ENCODE measurements at regions not wholly inside any gene's neighbourhood (a gene's known extent, or its start where the extent isn't known, plus 50 kb on each side); places are given as distances from the start of the nearest gene placed in this dataset.
"Not testable (repeated sequence)": the region's sequence is repeated elsewhere in the genome, so short reads cannot be mapped to it uniquely, and the experiment has no call there.

DNA sequence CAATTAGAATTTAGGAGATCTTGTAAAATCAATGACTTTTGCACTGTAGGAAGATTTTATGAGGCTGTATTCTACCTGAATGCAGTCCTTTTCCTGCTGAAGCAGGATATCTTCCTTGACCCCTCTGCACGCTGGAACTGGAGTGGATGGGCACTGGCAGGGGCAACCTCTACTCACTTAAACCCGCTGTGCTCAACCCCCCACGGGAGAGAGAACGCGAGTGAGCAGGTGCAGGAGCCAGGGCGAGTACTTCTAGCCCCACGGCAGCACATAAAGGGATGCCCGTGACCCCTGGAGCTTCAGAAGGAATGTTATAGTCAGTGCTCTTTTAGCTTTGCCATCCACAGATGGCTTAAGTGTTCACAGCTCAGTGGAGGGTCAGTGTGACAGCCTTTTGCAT, 1144.8 kb downstream of the EPHA7 start:
- DNase-seq (ENCODE audit: low spot score): no peak

DNA sequence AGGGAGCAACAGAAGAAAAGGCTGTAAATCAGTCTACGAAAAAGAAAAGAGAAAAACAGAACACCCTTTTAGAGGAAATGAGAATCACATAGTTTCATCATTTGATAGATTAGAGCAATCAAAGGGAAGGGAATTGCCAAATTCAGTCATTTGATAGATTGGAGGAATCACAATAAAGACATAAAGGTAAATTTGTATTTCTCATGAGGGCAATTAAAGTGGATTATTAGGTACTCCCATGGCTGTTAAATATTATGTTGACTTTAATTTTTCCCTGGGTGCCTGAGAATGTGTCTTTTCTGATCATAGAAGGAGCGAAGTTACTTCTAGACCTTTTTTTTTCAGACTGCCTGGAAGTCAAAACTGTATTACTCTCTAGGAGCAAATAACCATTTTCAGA, 1145.7 kb downstream of the EPHA7 start:
- no peak for DNase-seq (ENCODE audit: low spot score)

- no peak for DNase-seq (ENCODE audit: low spot score)
Observed at GRCh38 chr6:92271091-92271490, 1148.3 kb downstream of the EPHA7 start.

- DNase-seq (ENCODE audit: low spot score): no peak
Observed at GRCh38 chr6:92270365-92270764, 1149.0 kb downstream of the EPHA7 start.

DNA sequence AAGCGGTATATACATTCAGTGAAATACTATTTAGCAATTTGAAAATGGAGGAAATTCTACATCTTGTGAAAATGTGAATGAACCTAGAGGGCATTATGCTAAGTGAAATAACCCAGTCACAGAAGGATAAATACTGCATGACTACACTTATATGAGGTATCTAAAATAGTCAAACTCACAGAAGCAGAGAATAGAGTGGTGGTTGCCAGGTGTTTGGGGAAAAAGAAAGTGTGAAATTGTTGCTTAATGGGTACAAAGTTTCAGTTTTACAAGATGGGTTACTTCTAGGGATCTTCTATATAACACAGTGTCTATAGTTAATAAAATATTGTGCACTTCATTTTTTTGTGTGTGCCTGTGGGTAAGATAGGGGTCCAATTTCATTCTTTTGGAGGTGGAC, 1152.0 kb downstream of the EPHA7 start:
- DNase-seq (ENCODE audit: low spot score): no peak

GRCh38 chr6:92263864-92264263, 1155.5 kb downstream of the EPHA7 start:
- no peak for DNase-seq (ENCODE audit: low spot score)

GRCh38 chr6:92259171-92259570, 1160.2 kb downstream of the EPHA7 start:
- DNase-seq (ENCODE audit: low spot score): no peak

DNA sequence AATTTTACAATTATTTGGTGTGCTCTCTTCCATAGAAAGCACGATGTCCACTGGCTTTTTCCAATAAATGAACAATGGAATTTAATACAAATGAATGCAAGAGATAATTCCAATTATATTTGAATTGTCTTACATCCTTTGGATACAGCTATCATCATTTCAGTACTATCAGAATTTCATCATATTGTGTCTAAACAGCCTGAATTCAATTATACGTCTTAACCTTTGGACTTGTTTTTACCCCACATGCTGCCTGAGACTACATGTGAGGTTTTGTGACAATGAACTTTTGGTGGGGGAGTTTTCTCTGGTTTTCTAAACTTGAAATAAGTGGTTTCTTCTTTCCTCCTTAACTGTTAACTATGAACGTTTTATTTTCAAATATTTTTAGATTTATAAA, 1176.0 kb downstream of the EPHA7 start:
- DNase-seq (ENCODE audit: low spot score): no peak

GRCh38 chr6:92231171-92231701, 1188.1 kb downstream of the EPHA7 start:
- no peak for DNase-seq (ENCODE audit: low spot score)

- DNase-seq (ENCODE audit: low spot score): not testable (repeated sequence)
Observed at GRCh38 chr6:92219987-92220386, 1199.4 kb downstream of the EPHA7 start.

DNA sequence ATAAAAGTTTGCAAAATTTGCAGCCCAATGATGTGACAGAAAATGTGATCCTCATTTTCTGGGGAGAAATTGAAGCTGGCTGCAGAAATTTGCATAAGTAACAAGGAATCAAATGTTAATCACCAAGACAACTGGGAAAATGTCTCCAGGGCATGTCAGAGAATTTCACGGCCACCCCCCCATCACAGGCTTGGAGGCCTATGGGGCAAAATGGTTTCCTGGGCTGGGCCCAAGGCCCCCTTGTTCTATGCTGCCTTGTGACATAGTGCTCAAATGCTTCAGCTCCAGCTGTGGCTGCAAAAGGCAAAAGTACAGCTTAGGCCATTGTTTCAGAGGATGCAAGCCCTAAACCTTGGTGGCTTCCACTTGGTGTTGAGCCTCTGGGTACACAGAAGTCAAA, 1202.6 kb downstream of the EPHA7 start:
- no peak for DNase-seq (ENCODE audit: low spot score)

- no peak for DNase-seq (ENCODE audit: low spot score)
Observed at GRCh38 chr6:92201618-92202017, 1217.7 kb downstream of the EPHA7 start.

DNA sequence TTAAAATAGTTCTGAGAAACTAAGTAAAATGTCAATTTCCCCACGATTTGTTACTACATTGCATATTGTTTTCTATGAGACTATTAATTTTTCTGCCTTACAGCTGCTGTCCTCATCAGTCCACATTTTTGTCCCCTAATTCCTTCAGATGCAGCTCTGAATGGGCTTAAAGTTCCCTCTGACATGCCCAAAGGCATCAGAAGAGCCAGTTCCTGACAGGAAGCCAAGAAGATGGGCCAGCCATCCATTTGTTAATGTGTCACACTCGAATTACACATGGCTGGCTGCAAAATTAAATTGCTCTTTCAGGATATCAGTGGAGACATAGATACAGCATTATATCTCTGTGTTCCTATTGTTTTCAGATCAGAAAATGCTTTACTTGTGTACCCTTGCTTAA, 1223.0 kb downstream of the EPHA7 start:
- DNase-seq (ENCODE audit: low spot score): no peak

GRCh38 chr6:92195796-92196195, 1223.6 kb downstream of the EPHA7 start:
- no peak for DNase-seq (ENCODE audit: low spot score)

DNA sequence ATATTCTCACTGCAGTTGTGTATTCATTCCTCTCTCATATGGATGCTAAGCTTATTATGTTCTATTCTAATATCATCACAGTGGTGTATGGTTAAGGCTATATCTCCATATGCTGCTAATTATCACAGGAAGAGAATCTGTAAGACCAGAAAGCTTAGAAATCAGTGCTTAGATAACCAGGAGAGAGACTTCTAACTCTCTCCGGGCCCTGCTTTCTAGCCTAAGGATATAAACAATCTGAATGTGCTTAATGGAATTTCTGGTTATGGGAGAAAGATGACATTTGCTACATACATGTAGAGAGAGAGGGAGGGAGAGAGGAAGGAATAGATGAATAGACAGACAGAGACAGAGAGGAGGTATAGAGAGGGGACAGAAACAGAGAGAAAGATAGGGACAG, 1231.3 kb downstream of the EPHA7 start:
- no peak for DNase-seq (ENCODE audit: low spot score)

- DNase-seq (ENCODE audit: low spot score): no peak
Observed at GRCh38 chr6:92184933-92185332, 1234.4 kb downstream of the EPHA7 start.

DNA sequence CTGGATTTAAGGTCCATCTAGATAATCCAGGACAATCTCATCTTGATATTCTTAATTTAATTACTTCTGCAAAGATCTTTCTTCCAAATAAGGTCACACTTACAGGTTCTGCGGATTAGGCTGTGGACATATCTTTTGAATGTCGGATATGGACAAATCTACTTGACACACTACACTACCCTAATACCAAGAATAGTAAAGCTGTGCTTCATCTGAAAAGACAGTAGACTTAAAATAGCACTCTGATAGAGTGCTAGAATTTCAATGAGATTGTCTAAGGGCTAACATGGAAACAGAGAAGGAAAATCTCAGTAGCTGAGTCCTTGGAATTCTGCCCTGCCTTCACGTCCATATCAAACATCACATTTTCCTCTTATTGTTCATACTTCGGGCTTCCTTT, 1238.0 kb downstream of the EPHA7 start:
- DNase-seq (ENCODE audit: low spot score): no peak

GRCh38 chr6:92180090-92180489, 1239.3 kb downstream of the EPHA7 start:
- DNase-seq (ENCODE audit: low spot score): no peak

DNA sequence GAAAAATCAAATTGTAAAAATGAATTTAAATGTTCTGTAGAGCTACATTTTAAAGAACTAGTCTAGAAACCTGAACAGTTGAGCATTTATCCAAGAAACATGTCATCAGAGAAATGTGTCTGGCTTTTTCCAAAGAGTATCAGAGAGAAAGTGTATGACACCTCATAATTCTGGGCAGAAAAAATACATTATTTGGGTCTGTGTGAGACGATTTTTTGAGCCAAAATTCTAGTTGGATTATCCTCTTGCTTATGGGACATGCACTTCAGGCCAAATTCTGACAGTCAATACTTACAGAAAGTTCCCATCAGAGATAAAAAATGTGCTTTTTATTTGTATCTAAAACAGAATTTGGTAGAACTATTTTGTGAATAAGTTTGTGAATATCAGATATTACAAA, 1242.7 kb downstream of the EPHA7 start:
- no peak for DNase-seq (ENCODE audit: low spot score)

GRCh38 chr6:92174398-92175073, 1244.8 kb downstream of the EPHA7 start:
- no peak for DNase-seq (ENCODE audit: low spot score)

DNA sequence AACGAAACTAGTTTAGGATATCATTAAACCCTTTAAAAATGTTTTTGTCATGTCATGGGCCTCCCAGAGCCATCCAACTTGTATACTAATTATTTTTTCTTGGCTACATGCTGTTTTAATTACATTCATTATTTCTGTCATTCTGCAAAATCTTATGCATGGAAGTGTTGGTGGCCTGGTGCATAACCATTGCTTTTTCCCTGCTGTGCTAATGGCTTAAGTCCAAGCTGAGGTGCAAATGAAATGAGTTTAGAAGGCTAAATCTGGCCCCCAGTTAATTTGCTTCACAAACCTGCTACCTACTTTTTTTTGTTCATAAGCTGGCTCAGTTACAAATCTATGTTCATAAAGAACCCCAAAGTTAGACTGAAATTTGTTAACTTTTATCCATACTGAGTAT, 1249.9 kb downstream of the EPHA7 start:
- DNase-seq (ENCODE audit: low spot score): no peak

GRCh38 chr6:92166666-92167065, 1252.7 kb downstream of the EPHA7 start:
- no peak for DNase-seq (ENCODE audit: low spot score)

GRCh38 chr6:92161953-92162352, 1257.4 kb downstream of the EPHA7 start:
- DNase-seq (ENCODE audit: low spot score): no peak

- DNase-seq (ENCODE audit: low spot score): no peak
Observed at GRCh38 chr6:92160226-92160625, 1259.1 kb downstream of the EPHA7 start.
